ENCODE measurements at regions not wholly inside any gene's neighbourhood (a gene's known extent, or its start where the extent isn't known, plus 50 kb on each side); places are given as distances from the start of the nearest gene placed in this dataset.
"Not testable (repeated sequence)": the region's sequence is repeated elsewhere in the genome, so short reads cannot be mapped to it uniquely, and the experiment has no call there.

- no peak overlapping the region for H3K4me3 Mint-ChIP-seq
- CTCF ChIA-PET = no interaction called here
- H3K36me3 Mint-ChIP-seq (ENCODE audit: low read depth) = no peaks in the 10 kb centered on the region
- DNase-seq = no peak
- POLR2A ChIA-PET = no interaction called here
- H3K27ac Mint-ChIP-seq = no peak overlapping the region
- H3K27me3 Mint-ChIP-seq = no peaks in the 10 kb centered on the region
- H3K9me3 Mint-ChIP-seq = peaks cover 3% of the 10 kb centered on the region
- H3K4me1 Mint-ChIP-seq = no peaks in the 10 kb centered on the region
Observed at GRCh38 chr16:52751035-52751434, 204.1 kb upstream of the TOX3 start.

GRCh38 chr16:52748741-52749140 is 201.8 kb upstream of the TOX3 start:
- Mint-ChIP-seq H3K4me1 (no peaks in the 10 kb centered on the region), H3K9me3 (peaks cover 3% of the 10 kb centered on the region), H3K36me3 (ENCODE audit: low read depth) (no peaks in the 10 kb centered on the region), H3K4me3 (no peak overlapping the region), H3K27ac (no peak overlapping the region), H3K27me3 (no peaks in the 10 kb centered on the region)
- DNase-seq = no peak
- CTCF ChIA-PET = no interaction called here
- POLR2A ChIA-PET = no interaction called here

GRCh38 chr16:52747088-52747595 is 200.2 kb upstream of the TOX3 start:
- DNase-seq = no peak
- ChIA-PET CTCF (no interaction called here), POLR2A (no interaction called here)
- Mint-ChIP-seq H3K4me1 (no peaks in the 10 kb centered on the region), H3K27ac (no peak overlapping the region), H3K9me3 (peaks cover 3% of the 10 kb centered on the region), H3K36me3 (ENCODE audit: low read depth) (no peaks in the 10 kb centered on the region), H3K4me3 (no peak overlapping the region), H3K27me3 (no peaks in the 10 kb centered on the region)

GRCh38 chr16:52743707-52744106 is 196.8 kb upstream of the TOX3 start:
- ChIA-PET POLR2A (no interaction called here), CTCF (no interaction called here)
- no peak overlapping the region for H3K27ac Mint-ChIP-seq
- no peaks in the 10 kb centered on the region for H3K27me3 Mint-ChIP-seq
- peaks cover 3% of the 10 kb centered on the region for H3K9me3 Mint-ChIP-seq
- DNase-seq = no peak
- H3K4me1 Mint-ChIP-seq = no peaks in the 10 kb centered on the region
- no peak overlapping the region for H3K4me3 Mint-ChIP-seq
- H3K36me3 Mint-ChIP-seq (ENCODE audit: low read depth) = no peaks in the 10 kb centered on the region

- ChIA-PET POLR2A (no interaction called here), CTCF (no interaction called here)
- no peaks in the 10 kb centered on the region for H3K27me3 Mint-ChIP-seq
- no peak for DNase-seq
- H3K4me1 Mint-ChIP-seq = no peaks in the 10 kb centered on the region
- peaks cover 3% of the 10 kb centered on the region for H3K9me3 Mint-ChIP-seq
- H3K4me3 Mint-ChIP-seq = no peak overlapping the region
- no peaks in the 10 kb centered on the region for H3K36me3 Mint-ChIP-seq (ENCODE audit: low read depth)
- no peak overlapping the region for H3K27ac Mint-ChIP-seq
Observed at GRCh38 chr16:52742608-52743170, 195.7 kb upstream of the TOX3 start.

GRCh38 chr16:52742052-52742451 is 195.1 kb upstream of the TOX3 start:
- CTCF ChIA-PET = no interaction called here

GRCh38 chr16:52741351-52741750 is 194.4 kb upstream of the TOX3 start:
- POLR2A ChIA-PET = no interaction called here
- CTCF ChIA-PET = no interaction called here
- no peak overlapping the region for H3K27ac Mint-ChIP-seq

More at GRCh38 chr16:52742052-52742451, 195.1 kb upstream of the TOX3 start:
- Mint-ChIP-seq H3K27me3 (no peaks in the 10 kb centered on the region), H3K27ac (no peak overlapping the region), H3K9me3 (peaks cover 3% of the 10 kb centered on the region), H3K4me3 (no peak overlapping the region), H3K4me1 (no peaks in the 10 kb centered on the region), H3K36me3 (ENCODE audit: low read depth) (no peaks in the 10 kb centered on the region)
- DNase-seq = no peak
- POLR2A ChIA-PET = no interaction called here

GRCh38 chr16:52740766-52741165 is 193.8 kb upstream of the TOX3 start:
- Mint-ChIP-seq H3K9me3 (peaks cover 4% of the 10 kb centered on the region), H3K27me3 (no peaks in the 10 kb centered on the region), H3K27ac (no peak overlapping the region), H3K4me3 (no peak overlapping the region), H3K4me1 (no peaks in the 10 kb centered on the region), H3K36me3 (ENCODE audit: low read depth) (no peaks in the 10 kb centered on the region)
- ChIA-PET POLR2A (no interaction called here), CTCF (no interaction called here)
- no peak for DNase-seq

More at GRCh38 chr16:52741351-52741750, 194.4 kb upstream of the TOX3 start:
- Mint-ChIP-seq H3K4me3 (no peak overlapping the region), H3K9me3 (peaks cover 3% of the 10 kb centered on the region), H3K4me1 (no peaks in the 10 kb centered on the region), H3K27me3 (no peaks in the 10 kb centered on the region), H3K36me3 (ENCODE audit: low read depth) (no peaks in the 10 kb centered on the region)
- DNase-seq = no peak

- CTCF ChIA-PET = no interaction called here
- Mint-ChIP-seq H3K4me1 (no peaks in the 10 kb centered on the region), H3K4me3 (no peak overlapping the region)
Observed at GRCh38 chr16:52740333-52740732, 193.4 kb upstream of the TOX3 start.

GRCh38 chr16:52738992-52739391 is 192.0 kb upstream of the TOX3 start:
- H3K27ac Mint-ChIP-seq; POLR2A ChIA-PET; CTCF ChIA-PET; H3K4me1 Mint-ChIP-seq; H3K27me3 Mint-ChIP-seq; DNase-seq; H3K36me3 Mint-ChIP-seq (ENCODE audit: low read depth); H3K9me3 Mint-ChIP-seq; H3K4me3 Mint-ChIP-seq: not testable (repeated sequence)

More at GRCh38 chr16:52740333-52740732, 193.4 kb upstream of the TOX3 start:
- H3K27me3 Mint-ChIP-seq = no peaks in the 10 kb centered on the region
- POLR2A ChIA-PET = no interaction called here
- no peak overlapping the region for H3K27ac Mint-ChIP-seq
- H3K36me3 Mint-ChIP-seq (ENCODE audit: low read depth) = no peaks in the 10 kb centered on the region
- DNase-seq = no peak
- H3K9me3 Mint-ChIP-seq = peaks cover 8% of the 10 kb centered on the region

GRCh38 chr16:52731219-52731875 is 184.4 kb upstream of the TOX3 start:
- H3K4me3 Mint-ChIP-seq = no peak overlapping the region
- no peaks in the 10 kb centered on the region for H3K4me1 Mint-ChIP-seq
- peaks cover 8% of the 10 kb centered on the region for H3K9me3 Mint-ChIP-seq
- no peak overlapping the region for H3K27ac Mint-ChIP-seq
- ChIA-PET CTCF (no interaction called here), POLR2A (no interaction called here)
- H3K27me3 Mint-ChIP-seq = no peaks in the 10 kb centered on the region
- no peaks in the 10 kb centered on the region for H3K36me3 Mint-ChIP-seq (ENCODE audit: low read depth)
- DNase-seq = no peak

- Mint-ChIP-seq H3K27me3 (no peaks in the 10 kb centered on the region), H3K9me3 (peaks cover 3% of the 10 kb centered on the region), H3K27ac (no peak overlapping the region), H3K36me3 (ENCODE audit: low read depth) (no peaks in the 10 kb centered on the region), H3K4me1 (no peaks in the 10 kb centered on the region), H3K4me3 (no peak overlapping the region)
- ChIA-PET CTCF (no interaction called here), POLR2A (no interaction called here)
- no peak for DNase-seq
Observed at GRCh38 chr16:52729731-52730130, 182.8 kb upstream of the TOX3 start.

- Mint-ChIP-seq H3K9me3 (peaks cover 3% of the 10 kb centered on the region), H3K27ac (no peak overlapping the region), H3K27me3 (no peaks in the 10 kb centered on the region), H3K4me3 (no peak overlapping the region), H3K36me3 (ENCODE audit: low read depth) (no peaks in the 10 kb centered on the region), H3K4me1 (no peaks in the 10 kb centered on the region)
- no peak for DNase-seq
- POLR2A ChIA-PET = no interaction called here
- CTCF ChIA-PET = no interaction called here
Observed at GRCh38 chr16:52727849-52728248, 180.9 kb upstream of the TOX3 start.

GRCh38 chr16:52727441-52727840 is 180.5 kb upstream of the TOX3 start:
- Mint-ChIP-seq H3K4me1 (no peaks in the 10 kb centered on the region), H3K4me3 (no peak overlapping the region), H3K9me3 (peaks cover under 1% of the 10 kb centered on the region), H3K27ac (no peak overlapping the region), H3K36me3 (ENCODE audit: low read depth) (no peaks in the 10 kb centered on the region), H3K27me3 (no peaks in the 10 kb centered on the region)
- no peak for DNase-seq
- ChIA-PET CTCF (no interaction called here), POLR2A (no interaction called here)

Data from activated CD4-positive, alpha-beta memory T cell treated with anti-CD3 and anti-CD28 coated beads, Interleukin-2, amount 10 ng/mL, durations not matched to agents 7 days and 5 days (primary cell).